Central memory CD4-positive, alpha-beta T cell (primary cell): ENCODE measurements at regions not wholly inside any gene's neighbourhood (a gene's known extent, or its start where the extent isn't known, plus 50 kb on each side); places are given as distances from the start of the nearest gene placed in this dataset.

Experiments used
- DNase-seq: peaks from one replicate; pipeline ENCODE4 v3.0.0; 2022

- DNase-seq, result no peak
These were observed 510.0 kb upstream of the KLF12 start for GRCh38 chr13:74644229-74644628.

GRCh38 chr13:74641586-74641985, 507.4 kb upstream of the KLF12 start:
- DNase-seq, result no peak

- no peak for DNase-seq
These were observed 499.5 kb upstream of the KLF12 start for GRCh38 chr13:74633734-74634133.

GRCh38 chr13:74629985-74630384, 495.8 kb upstream of the KLF12 start:
- no peak for DNase-seq

- DNase-seq, result no peak
These were observed 491.3 kb upstream of the KLF12 start for GRCh38 chr13:74625541-74625940.

- DNase-seq, result no peak
These were observed 489.6 kb upstream of the KLF12 start for GRCh38 chr13:74623761-74624160.

- no peak for DNase-seq
These were observed 488.1 kb upstream of the KLF12 start for GRCh38 chr13:74622284-74622683.

- no peak for DNase-seq
These were observed 486.5 kb upstream of the KLF12 start for GRCh38 chr13:74620711-74621110.

- no peak for DNase-seq
These were observed 486.1 kb upstream of the KLF12 start for GRCh38 chr13:74620308-74620707.

GRCh38 chr13:74597526-74597925, 463.3 kb upstream of the KLF12 start:
- no peak for DNase-seq

- DNase-seq, result no peak
These were observed 462.5 kb upstream of the KLF12 start for GRCh38 chr13:74596691-74597090.

GRCh38 chr13:74593688-74594087, 459.5 kb upstream of the KLF12 start:
- DNase-seq, result no peak

GRCh38 chr13:74586847-74587246, 452.6 kb upstream of the KLF12 start:
- DNase-seq, result no peak

GRCh38 chr13:74576420-74576819, 442.2 kb upstream of the KLF12 start:
- no peak for DNase-seq

GRCh38 chr13:74575729-74576125, 441.5 kb upstream of the KLF12 start:
- peak; percentile 27 for DNase-seq

- DNase-seq, result no peak
These were observed 440.9 kb upstream of the KLF12 start for GRCh38 chr13:74574964-74575728.

- no peak for DNase-seq
These were observed 439.4 kb upstream of the KLF12 start for GRCh38 chr13:74573654-74574053.

- no peak for DNase-seq
These were observed 437.6 kb upstream of the KLF12 start for GRCh38 chr13:74571811-74572210.

GRCh38 chr13:74570834-74571233, 436.6 kb upstream of the KLF12 start:
- DNase-seq, result no peak

GRCh38 chr13:74570046-74570445, 435.8 kb upstream of the KLF12 start:
- no peak for DNase-seq

- no peak for DNase-seq
These were observed 435.0 kb upstream of the KLF12 start for GRCh38 chr13:74569251-74569650.

GRCh38 chr13:74567485-74567884, 433.3 kb upstream of the KLF12 start:
- no peak for DNase-seq

GRCh38 chr13:74562381-74562780, 428.2 kb upstream of the KLF12 start:
- DNase-seq, result no peak

- no peak for DNase-seq
These were observed 427.0 kb upstream of the KLF12 start for GRCh38 chr13:74561155-74561554.

GRCh38 chr13:74560325-74560724, 426.1 kb upstream of the KLF12 start:
- no peak for DNase-seq
